ENCODE measurements at regions not wholly inside any gene's neighbourhood (a gene's known extent, or its start where the extent isn't known, plus 50 kb on each side); places are given as distances from the start of the nearest gene placed in this dataset.

DNA sequence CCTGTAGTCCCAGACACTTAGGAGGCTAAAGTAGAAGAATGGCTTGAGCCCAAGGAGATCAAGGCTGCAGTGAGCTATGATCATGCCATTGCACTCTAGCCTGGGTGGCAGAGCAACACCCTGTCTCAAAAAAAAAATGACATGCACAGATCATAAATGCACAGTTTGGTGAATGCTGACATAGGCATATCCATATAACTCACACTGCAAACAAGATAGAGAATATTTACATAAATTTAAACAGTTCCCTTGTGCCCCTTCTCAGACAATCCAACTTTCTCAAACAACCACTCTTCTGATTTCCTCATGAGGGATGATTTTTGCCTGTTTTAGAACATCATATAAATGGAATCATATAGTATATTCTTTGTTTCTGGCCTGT lies 88.7 kb upstream of the CAST start:
- CTCF ChIA-PET, result interaction anchor here (0.8 to 1.0 kb wide), 3 partner anchors 13 to 141 kb away, joined by 3 to 4 read pairs (median 3); no protein-coding TSS in a partner anchor
- Histone ChIP-seq H3K27me3 (ENCODE audit: insufficient read depth) (no peaks in the 10 kb centered on the region), H3K9me2 (no peaks in the 10 kb centered on the region), H4K20me1 (ENCODE audit: insufficient read depth) (no peaks in the 10 kb centered on the region), H3K27ac (ENCODE audit: low read depth in 2 of 2, low read length in 1 of 2) (peak overlapping the region in 1 of 2 experiments; percentile 69; a peak in 2 of 4 replicates), H3F3A (replicated peaks; ENCODE audit: insufficient read depth) (peaks cover 10% of the 10 kb centered on the region), H3K36me3 (replicated peaks in 1 of 2; ENCODE audit: control insufficient read depth in 1 of 2, insufficient read depth in 2 of 2, low read length in 1 of 2) (no peaks in the 10 kb centered on the region), H3K79me2 (ENCODE audit: insufficient read depth) (no peaks in the 10 kb centered on the region), H3K9me3 (no peaks in the 10 kb centered on the region), H3K4me2 (peak overlapping the region; percentile 22; the same call in 1 of the 2 replicates), H2AFZ (ENCODE audit: low read depth) (no peak overlapping the region), H3K4me1 (ENCODE audit: control insufficient read depth in 1 of 2, insufficient read depth in 2 of 2, low read depth in 1 of 2, low read length in 1 of 2) (peaks cover 0 to 5% of the 10 kb centered on the region in 2 experiments; a peak in 1 of 4 replicates), H3K9ac (no peak overlapping the region), H3K4me3 (ENCODE audit: low read depth in 2 of 2, low read length in 1 of 2) (no peak overlapping the region)
- TF ChIP-seq RFX5 (IDR thresholded peaks at IDR 0.05; ENCODE audit: low read length), result no peak
- no peak for TF ChIP-seq EZH2phosphoT487 (IDR thresholded peaks at IDR 0.05; ENCODE audit: borderline replicate concordance, low read depth)
- TF ChIP-seq YY1 (IDR thresholded peaks at IDR 0.05; ENCODE audit: low read depth), result no peak
- no peak for TF ChIP-seq TAF1 (IDR thresholded peaks at IDR 0.05; ENCODE audit: borderline replicate concordance, low read depth, low read length)
- TF ChIP-seq TEAD4 (IDR thresholded peaks at IDR 0.05; ENCODE audit: borderline replicate concordance, insufficient read depth), result no peak
- TF ChIP-seq FOXJ3 (CRISPR knock-in tag; IDR thresholded peaks at IDR 0.05), result no peak
- TF ChIP-seq SIN3A (IDR thresholded peaks at IDR 0.05; ENCODE audit: borderline replicate concordance, low read depth, low read length), result no peak
- no peak for TF ChIP-seq RCOR1 (IDR thresholded peaks at IDR 0.05; ENCODE audit: low read length)
- TF ChIP-seq FOXM1 (IDR thresholded peaks at IDR 0.05; ENCODE audit: low read depth), result no peak
- TF ChIP-seq NFIC (IDR thresholded peaks at IDR 0.05; ENCODE audit: borderline replicate concordance), result no peak
- no peak for TF ChIP-seq FOSL2 (IDR thresholded peaks at IDR 0.05; ENCODE audit: borderline replicate concordance, low read depth)
- TF ChIP-seq CHD2 (IDR thresholded peaks at IDR 0.05; ENCODE audit: low read length, partially characterized antibody), result no peak
- TF ChIP-seq REST (IDR thresholded peaks at IDR 0.05; ENCODE audit: low read depth, low read length), result no peak
- no peak for TF ChIP-seq ELF1 (IDR thresholded peaks at IDR 0.05)
- no peak for TF ChIP-seq EP300 (IDR thresholded peaks at IDR 0.05; ENCODE audit: borderline replicate concordance in 1 of 2, low read depth in 1 of 2, low read length in 1 of 2)
- no peak for TF ChIP-seq MXI1 (IDR thresholded peaks at IDR 0.05; ENCODE audit: low read depth, low read length)
- TF ChIP-seq TCF12 (IDR thresholded peaks at IDR 0.05), result no peak
- no peak for DNase-seq
- POLR2A ChIA-PET, result no interaction called here

- POLR2A ChIA-PET, result no interaction called here
- Histone ChIP-seq H3K9me3 (no peaks in the 10 kb centered on the region), H2AFZ (ENCODE audit: low read depth) (no peak overlapping the region), H3K4me3 (ENCODE audit: low read depth in 2 of 2, low read length in 1 of 2) (no peak overlapping the region), H3K27me3 (ENCODE audit: insufficient read depth) (no peaks in the 10 kb centered on the region), H3K27ac (ENCODE audit: low read depth in 2 of 2, low read length in 1 of 2) (no peak overlapping the region), H3F3A (replicated peaks; ENCODE audit: insufficient read depth) (peaks cover 10% of the 10 kb centered on the region), H3K9ac (no peak overlapping the region), H3K79me2 (ENCODE audit: insufficient read depth) (no peaks in the 10 kb centered on the region), H3K36me3 (replicated peaks in 1 of 2; ENCODE audit: control insufficient read depth in 1 of 2, insufficient read depth in 2 of 2, low read length in 1 of 2) (no peaks in the 10 kb centered on the region), H3K4me2 (no peak overlapping the region), H3K4me1 (ENCODE audit: control insufficient read depth in 1 of 2, insufficient read depth in 2 of 2, low read depth in 1 of 2, low read length in 1 of 2) (no peaks in the 10 kb centered on the region; a peak in 1 of 4 replicates), H3K9me2 (no peaks in the 10 kb centered on the region), H4K20me1 (ENCODE audit: insufficient read depth) (no peaks in the 10 kb centered on the region)
- DNase-seq, result no peak
- CTCF ChIA-PET, result no interaction called here
- WGBS (ENCODE audit: low lambda C conversion rate), result 98% methylated on average over 3 of the region's 3 CpGs
- no peak for TF ChIP-seq TAF1 (IDR thresholded peaks at IDR 0.05; ENCODE audit: borderline replicate concordance, low read depth, low read length)
- TF ChIP-seq, protein P1, sequence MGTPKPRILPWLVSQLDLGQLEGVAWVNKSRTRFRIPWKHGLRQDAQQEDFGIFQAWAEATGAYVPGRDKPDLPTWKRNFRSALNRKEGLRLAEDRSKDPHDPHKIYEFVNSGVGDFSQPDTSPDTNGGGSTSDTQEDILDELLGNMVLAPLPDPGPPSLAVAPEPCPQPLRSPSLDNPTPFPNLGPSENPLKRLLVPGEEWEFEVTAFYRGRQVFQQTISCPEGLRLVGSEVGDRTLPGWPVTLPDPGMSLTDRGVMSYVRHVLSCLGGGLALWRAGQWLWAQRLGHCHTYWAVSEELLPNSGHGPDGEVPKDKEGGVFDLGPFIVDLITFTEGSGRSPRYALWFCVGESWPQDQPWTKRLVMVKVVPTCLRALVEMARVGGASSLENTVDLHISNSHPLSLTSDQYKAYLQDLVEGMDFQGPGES (IDR thresholded peaks at IDR 0.05; ENCODE audit: low read depth, low read length), result no peak
- TF ChIP-seq PBX3 (IDR thresholded peaks at IDR 0.05), result no peak
- TF ChIP-seq, protein P2, sequence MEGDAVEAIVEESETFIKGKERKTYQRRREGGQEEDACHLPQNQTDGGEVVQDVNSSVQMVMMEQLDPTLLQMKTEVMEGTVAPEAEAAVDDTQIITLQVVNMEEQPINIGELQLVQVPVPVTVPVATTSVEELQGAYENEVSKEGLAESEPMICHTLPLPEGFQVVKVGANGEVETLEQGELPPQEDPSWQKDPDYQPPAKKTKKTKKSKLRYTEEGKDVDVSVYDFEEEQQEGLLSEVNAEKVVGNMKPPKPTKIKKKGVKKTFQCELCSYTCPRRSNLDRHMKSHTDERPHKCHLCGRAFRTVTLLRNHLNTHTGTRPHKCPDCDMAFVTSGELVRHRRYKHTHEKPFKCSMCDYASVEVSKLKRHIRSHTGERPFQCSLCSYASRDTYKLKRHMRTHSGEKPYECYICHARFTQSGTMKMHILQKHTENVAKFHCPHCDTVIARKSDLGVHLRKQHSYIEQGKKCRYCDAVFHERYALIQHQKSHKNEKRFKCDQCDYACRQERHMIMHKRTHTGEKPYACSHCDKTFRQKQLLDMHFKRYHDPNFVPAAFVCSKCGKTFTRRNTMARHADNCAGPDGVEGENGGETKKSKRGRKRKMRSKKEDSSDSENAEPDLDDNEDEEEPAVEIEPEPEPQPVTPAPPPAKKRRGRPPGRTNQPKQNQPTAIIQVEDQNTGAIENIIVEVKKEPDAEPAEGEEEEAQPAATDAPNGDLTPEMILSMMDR (IDR thresholded peaks at IDR 0.05), result no peak
- no peak for TF ChIP-seq TCF12 (IDR thresholded peaks at IDR 0.05)
- TF ChIP-seq GABPA (IDR thresholded peaks at IDR 0.05; ENCODE audit: low read depth), result no peak
- no peak for TF ChIP-seq YY1 (IDR thresholded peaks at IDR 0.05; ENCODE audit: low read depth)
- TF ChIP-seq GATA2 (CRISPR knock-in tag; IDR thresholded peaks at IDR 0.05), result no peak
- TF ChIP-seq NRF1 (IDR thresholded peaks at IDR 0.05; ENCODE audit: low read depth, low read length), result no peak
- TF ChIP-seq TEAD4 (IDR thresholded peaks at IDR 0.05; ENCODE audit: borderline replicate concordance, insufficient read depth), result no peak
These were observed 85.3 kb upstream of the CAST start for GRCh38 chr5:96576876-96577275.
